K562 (cell line): ENCODE measurements at regions not wholly inside any gene's neighbourhood (a gene's known extent, or its start where the extent isn't known, plus 50 kb on each side); places are given as distances from the start of the nearest gene placed in this dataset.

Source experiments
- CHAMP1 ChIP-seq: fragments of 450-650 bp; IDR thresholded peaks from 2 replicates; pipeline ENCODE4 v1.6.1; 2016; ENCODE audit warnings: mild to moderate bottlenecking
- CHD4 ChIP-seq: fragments of 200-600 bp; sonication (generic); IDR thresholded peaks from 3 replicates; pipeline ENCODE4 v1.6.1; 2012; ENCODE audit warnings: low read depth, mild to moderate bottlenecking, mixed read lengths, low read length, inconsistent platforms; ENCODE audit not compliant: insufficient read depth, insufficient replicate concordance, poor library complexity, severe bottlenecking
- CREB3L1 ChIP-seq: fragments of 450-650 bp; IDR thresholded peaks from 2 replicates; pipeline ENCODE4 v1.6.1; 2014; ENCODE audit warnings: low read depth, mild to moderate bottlenecking, moderate library complexity, borderline replicate concordance
- ERF ChIP-seq: fragments of 450-650 bp; formaldehyde crosslinking; IDR thresholded peaks from 2 replicates; pipeline ENCODE4 v1.4.0; 2020; ENCODE audit warnings: mild to moderate bottlenecking, mixed read lengths
- ETS1 ChIP-seq: conservative IDR thresholded peaks from 2 replicates; pipeline ENCODE4 v1.6.1; 2011; ENCODE audit warnings: low read depth, mild to moderate bottlenecking, low read length; ENCODE audit not compliant: control insufficient read depth
- FOXJ2 ChIP-seq: fragments of 200-800 bp; sonication (Bioruptor generic); IDR thresholded peaks from 2 replicates; pipeline ENCODE4 v1.6.1; 2016; ENCODE audit warnings: missing genetic modification characterization, missing compliant biosample characterization
- HBP1 ChIP-seq: fragments of 450-650 bp; formaldehyde crosslinking; IDR thresholded peaks from 2 replicates; pipeline ENCODE4 v1.4.0; 2022; ENCODE audit warnings: missing genetic modification characterization
- NUFIP1 ChIP-seq: fragments of 450-650 bp; IDR thresholded peaks from 2 replicates; pipeline ENCODE4 v1.6.1; 2018; ENCODE audit not compliant: partially characterized antibody
- RBBP5 ChIP-seq: fragments of 200-600 bp; sonication (generic); IDR thresholded peaks from 2 replicates; pipeline ENCODE4 v1.6.1; 2012; ENCODE audit warnings: borderline replicate concordance, mild to moderate bottlenecking, low read length, control low read depth, inconsistent platforms; ENCODE audit not compliant: insufficient read depth, poor library complexity, severe bottlenecking
- SETDB1 ChIP-seq: IDR thresholded peaks from one replicate; pipeline ENCODE4 v1.6.1; 2012; ENCODE audit warnings: low read length, control low read depth, inconsistent platforms
- TEAD1 ChIP-seq, 2 experiments: fragments of 450-650 bp in 1 of 2; sonication (generic) in 1 of 2; formaldehyde crosslinking; IDR thresholded peaks; 2 replicates each; pipeline versions ENCODE4 v1.4.0 to v1.8.0; 2020 to 2022; ENCODE audit warnings: mild to moderate bottlenecking in 2 of 2, missing genetic modification reagents in 1 of 2
- THRB ChIP-seq: fragments of 450-650 bp; formaldehyde crosslinking; conservative IDR thresholded peaks from 2 replicates; pipeline ENCODE4 v1.4.0; 2022; ENCODE audit warnings: mild to moderate bottlenecking, missing genetic modification characterization
- TRIM25 ChIP-seq: fragments of 450-650 bp; IDR thresholded peaks from 2 replicates; pipeline ENCODE4 v1.7.0; 2016; ENCODE audit warnings: borderline replicate concordance
- ZZZ3 ChIP-seq: fragments of 450-650 bp; IDR thresholded peaks from 2 replicates; pipeline ENCODE4 v1.6.1; 2016; ENCODE audit warnings: antibody characterized with exemption, mild to moderate bottlenecking, moderate library complexity

GRCh38 chr10:75294866-75295701 is 59.3 kb upstream of the COMTD1 start (continued):
- TF ChIP-seq CHD4 (no peak), ETS1 (0 out of 2 replicates have a peak, but pooled peaks have one; percentile 36), TEAD1 (CRISPR knock-in tag; IDR thresholded peaks at IDR 0.05) (0 out of 4 replicates have a peak, but pooled peaks of 1 of the 2 experiments have one; percentile 9), SETDB1 (no peak), ERF (no peak), RBBP5 (peak; percentile 51), TRIM25 (no peak), FOXJ2 (tag) (no peak), NUFIP1 (no peak), CHAMP1 (no peak), CREB3L1 (peak; percentile 63; the same call in 1 of the 2 replicates), HBP1 (CRISPR knock-in tag) (no peak), ZZZ3 (no peak), THRB (no peak)
